SK-N-SH (cell line): ENCODE measurements at regions not wholly inside any gene's neighbourhood (a gene's known extent, or its start where the extent isn't known, plus 50 kb on each side); places are given as distances from the start of the nearest gene placed in this dataset.

Source experiments
- CTCF ChIA-PET: fragments of 300-600, 350-600 bp; formaldehyde crosslinking; extraction: SDS; loops from one replicate; lab custom pipeline; 2021; lab: Yijun Ruan, JAX
- POLR2A ChIA-PET: fragments of 350-600 bp; sonication (Branson Sonifier 250); formaldehyde crosslinking; extraction: SDS; loops from one replicate; lab custom pipeline; 2020; ENCODE audit warnings: antibody characterized with exemption, inconsistent platforms; lab: Yijun Ruan, JAX
- DNase-seq: peaks from one replicate; pipeline ENCODE4 v3.0.0; 2012
- H2AFZ ChIP-seq: fragments of 200-600 bp; sonication (generic); 2 replicates; pipeline ENCODE4 v1.8.1; 2016; ENCODE audit warnings: antibody characterized with exemption, mild to moderate bottlenecking, low read depth
- H3F3A ChIP-seq: fragments of 200-600 bp; sonication (generic); replicated peaks from 2 replicates; pipeline ENCODE3; 2016; ENCODE audit warnings: antibody characterized with exemption, mild to moderate bottlenecking; ENCODE audit not compliant: insufficient read depth
- H3K27ac ChIP-seq, 2 experiments: fragments of 200-500 bp in 1 of 2; fragments of 200-600 bp in 1 of 2; sonication (Bioruptor generic) in 1 of 2; sonication (generic), shearing (Covaris generic) in 1 of 2; 2 replicates each; pipeline versions ENCODE4 v1.5.1 to v1.6.1; 2014 to 2016; ENCODE audit warnings: low read depth in 2 of 2, inconsistent platforms in 1 of 2, low read length in 1 of 2, mild to moderate bottlenecking in 1 of 2, mixed read lengths in 1 of 2
- H3K27me3 ChIP-seq: fragments of 200-600 bp; sonication (generic), shearing (Covaris generic); 2 replicates; pipeline ENCODE4 v1.6.1; 2016; ENCODE audit warnings: mixed run types; ENCODE audit not compliant: insufficient read depth
- H3K36me3 ChIP-seq, 2 experiments: fragments of 200-500 bp in 1 of 2; fragments of 200-600 bp in 1 of 2; sonication (Bioruptor generic) in 1 of 2; sonication (generic) in 1 of 2; replicated peaks in 1 of 2; 2 replicates each; pipeline versions ENCODE3 to v1.5.1; 2014 to 2016; ENCODE audit warnings: low read length in 1 of 2, mild to moderate bottlenecking in 1 of 2; ENCODE audit not compliant: insufficient read depth in 2 of 2, control insufficient read depth in 1 of 2
- H3K4me1 ChIP-seq, 2 experiments: fragments of 200-500 bp in 1 of 2; fragments of 200-600 bp in 1 of 2; sonication (Bioruptor generic) in 1 of 2; sonication (generic), shearing (Covaris generic) in 1 of 2; 2 replicates each; pipeline versions ENCODE4 v1.5.1 to v1.6.1; 2014 to 2016; ENCODE audit warnings: low read depth in 1 of 2, low read length in 1 of 2, mixed run types in 1 of 2; ENCODE audit not compliant: insufficient read depth in 2 of 2, control insufficient read depth in 1 of 2
- H3K4me2 ChIP-seq: fragments of 200-600 bp; sonication (generic), shearing (Covaris generic); 2 replicates; pipeline ENCODE4 v1.6.1; 2017; ENCODE audit warnings: mixed run types
- H3K4me3 ChIP-seq, 2 experiments: fragments of 200-500 bp in 1 of 2; fragments of 200-600 bp in 1 of 2; sonication (Bioruptor generic) in 1 of 2; sonication (generic), shearing (Covaris generic) in 1 of 2; 2 replicates each; pipeline versions ENCODE4 v1.5.1 to v1.8.1; 2014 to 2016; ENCODE audit warnings: low read depth in 2 of 2, inconsistent platforms in 1 of 2, low read length in 1 of 2, mild to moderate bottlenecking in 1 of 2, mixed read lengths in 1 of 2, moderate library complexity in 1 of 2
- H3K79me2 ChIP-seq: fragments of 200-600 bp; sonication (generic); 2 replicates; pipeline ENCODE4 v1.8.1; 2017; ENCODE audit warnings: mild to moderate bottlenecking; ENCODE audit not compliant: insufficient read depth
- H3K9ac ChIP-seq: fragments of 200-600 bp; sonication (generic); 2 replicates; pipeline ENCODE4 v1.6.1; 2017; ENCODE audit warnings: mixed run types
- H3K9me2 ChIP-seq: fragments of 200-600 bp; sonication (generic); 2 replicates; pipeline ENCODE4 v1.6.1; 2017; ENCODE audit warnings: mixed run types
- H3K9me3 ChIP-seq: fragments of 200-600 bp; sonication (generic); 2 replicates; pipeline ENCODE4 v1.6.1; 2017; ENCODE audit warnings: mixed run types, mild to moderate bottlenecking, moderate library complexity
- H4K20me1 ChIP-seq: fragments of 200-600 bp; sonication (generic); 2 replicates; pipeline ENCODE4 v1.6.1; 2017; ENCODE audit warnings: mild to moderate bottlenecking, mixed run types; ENCODE audit not compliant: insufficient read depth
- CTCF ChIP-seq: fragments of 200-600 bp; sonication (generic); IDR thresholded peaks from 2 replicates; pipeline ENCODE4 v1.6.1; 2017; ENCODE audit warnings: antibody characterized with exemption, mild to moderate bottlenecking, moderate library complexity
- FOXJ3 ChIP-seq: sonication (generic); formaldehyde crosslinking; IDR thresholded peaks from 2 replicates; pipeline ENCODE4 v1.5.1; 2020; ENCODE audit warnings: mild to moderate bottlenecking, missing genetic modification reagents
- NRF1 ChIP-seq: IDR thresholded peaks from 2 replicates; pipeline ENCODE4 v1.6.1; 2012; ENCODE audit warnings: low read depth, mild to moderate bottlenecking, low read length
- RAD21 ChIP-seq: IDR thresholded peaks from 2 replicates; pipeline ENCODE4 v1.6.1; 2012; ENCODE audit warnings: mild to moderate bottlenecking, low read length
- TAF1 ChIP-seq: IDR thresholded peaks from 2 replicates; pipeline ENCODE4 v1.6.1; 2012; ENCODE audit warnings: low read depth, mild to moderate bottlenecking, low read length, moderate library complexity, borderline replicate concordance
- USF1 ChIP-seq: IDR thresholded peaks from 2 replicates; pipeline ENCODE4 v1.4.0; 2012; ENCODE audit warnings: low read depth, borderline replicate concordance
- WGBS: methylation state at CpG from one replicate; pipeline ENCODE4 v1.1.6; 2017; ENCODE audit warnings: low lambda C conversion rate; 5-methylcytosine and 5-hydroxymethylcytosine counted together

GRCh38 chr18:40624959-40625358 lies 1330.1 kb upstream of the PIK3C3 start (continued):
- no peak for TF ChIP-seq USF1
- TF ChIP-seq TAF1: no peak

- TF ChIP-seq FOXJ3: no peak
- no peaks in the 10 kb centered on the region for H3K9me2 ChIP-seq
- no peaks in the 10 kb centered on the region for H3K4me1 ChIP-seq
- ChIA-PET POLR2A (no interaction called here), CTCF (interaction anchor here (0.8 kb wide), 1 partner anchor 11 kb away, joined by 3 read pairs; no protein-coding TSS in a partner anchor)
- H3K27ac ChIP-seq: no peak overlapping the region
- no peak for DNase-seq
- no peaks in the 10 kb centered on the region for H3K36me3 ChIP-seq
- H4K20me1 ChIP-seq: no peaks in the 10 kb centered on the region
- H3F3A ChIP-seq: no peaks in the 10 kb centered on the region
- no peak overlapping the region for H3K4me2 ChIP-seq
- H3K4me3 ChIP-seq: no peak overlapping the region
- no peaks in the 10 kb centered on the region for H3K27me3 ChIP-seq
- H3K9ac ChIP-seq: no peak overlapping the region
- H3K79me2 ChIP-seq: no peaks in the 10 kb centered on the region
- no peaks in the 10 kb centered on the region for H3K9me3 ChIP-seq
- no peak overlapping the region for H2AFZ ChIP-seq
Measured at GRCh38 chr18:40613721-40614120, 1341.3 kb upstream of the PIK3C3 start.

- H3K4me1 ChIP-seq: no peaks in the 10 kb centered on the region
- TF ChIP-seq CTCF (no peak), RAD21 (no peak)
- ChIA-PET POLR2A (no interaction called here), CTCF (interaction anchor here (0.6 kb wide), 1 partner anchor 193 kb away, joined by 3 read pairs; no protein-coding TSS in a partner anchor)
- no peak overlapping the region for H3K9ac ChIP-seq
- H3K4me3 ChIP-seq: no peak overlapping the region
- DNase-seq: no peak
- 55% methylated on average over 1 of the region's 1 CpG for WGBS
- H3K27ac ChIP-seq: no peak overlapping the region
- H3K9me2 ChIP-seq: no peaks in the 10 kb centered on the region
- H3K36me3 ChIP-seq: no peaks in the 10 kb centered on the region
- no peak overlapping the region for H2AFZ ChIP-seq
- H4K20me1 ChIP-seq: no peaks in the 10 kb centered on the region
- H3K9me3 ChIP-seq: no peaks in the 10 kb centered on the region
- no peaks in the 10 kb centered on the region for H3F3A ChIP-seq
- H3K79me2 ChIP-seq: no peaks in the 10 kb centered on the region
- H3K4me2 ChIP-seq: no peak overlapping the region
- no peaks in the 10 kb centered on the region for H3K27me3 ChIP-seq
Measured at GRCh38 chr18:40612356-40612755, 1342.7 kb upstream of the PIK3C3 start.

GRCh38 chr18:40608226-40608625 lies 1346.8 kb upstream of the PIK3C3 start:
- no peak for TF ChIP-seq USF1
- no peak for TF ChIP-seq NRF1

More at GRCh38 chr18:40608226-40608625, 1346.8 kb upstream of the PIK3C3 start:
- DNase-seq: no peak
- H3K4me3 ChIP-seq: no peak overlapping the region
- ChIA-PET POLR2A (no interaction called here), CTCF (interaction anchor here (1.4 kb wide), 1 partner anchor 10 kb away, joined by 3 read pairs; no protein-coding TSS in a partner anchor)
- no peaks in the 10 kb centered on the region for H3K9me2 ChIP-seq
- 24% methylated on average over 2 of the region's 2 CpGs for WGBS
- H3K79me2 ChIP-seq: no peaks in the 10 kb centered on the region
- H2AFZ ChIP-seq: no peak overlapping the region
- no peaks in the 10 kb centered on the region for H3K4me1 ChIP-seq
- no peaks in the 10 kb centered on the region for H3K36me3 ChIP-seq
- H3K9me3 ChIP-seq: no peaks in the 10 kb centered on the region
- H4K20me1 ChIP-seq: no peaks in the 10 kb centered on the region
- no peak overlapping the region for H3K27ac ChIP-seq
- no peaks in the 10 kb centered on the region for H3K27me3 ChIP-seq
- no peak overlapping the region for H3K9ac ChIP-seq
- H3F3A ChIP-seq: no peaks in the 10 kb centered on the region
- H3K4me2 ChIP-seq: no peak overlapping the region
